ENCODE measurements at regions not wholly inside any gene's neighbourhood (a gene's known extent, or its start where the extent isn't known, plus 50 kb on each side); places are given as distances from the start of the nearest gene placed in this dataset.

GRCh38 chr9:99680191-99680590 is 141.5 kb upstream of the NR4A3 start:
- TF ChIP-seq, protein P1, sequence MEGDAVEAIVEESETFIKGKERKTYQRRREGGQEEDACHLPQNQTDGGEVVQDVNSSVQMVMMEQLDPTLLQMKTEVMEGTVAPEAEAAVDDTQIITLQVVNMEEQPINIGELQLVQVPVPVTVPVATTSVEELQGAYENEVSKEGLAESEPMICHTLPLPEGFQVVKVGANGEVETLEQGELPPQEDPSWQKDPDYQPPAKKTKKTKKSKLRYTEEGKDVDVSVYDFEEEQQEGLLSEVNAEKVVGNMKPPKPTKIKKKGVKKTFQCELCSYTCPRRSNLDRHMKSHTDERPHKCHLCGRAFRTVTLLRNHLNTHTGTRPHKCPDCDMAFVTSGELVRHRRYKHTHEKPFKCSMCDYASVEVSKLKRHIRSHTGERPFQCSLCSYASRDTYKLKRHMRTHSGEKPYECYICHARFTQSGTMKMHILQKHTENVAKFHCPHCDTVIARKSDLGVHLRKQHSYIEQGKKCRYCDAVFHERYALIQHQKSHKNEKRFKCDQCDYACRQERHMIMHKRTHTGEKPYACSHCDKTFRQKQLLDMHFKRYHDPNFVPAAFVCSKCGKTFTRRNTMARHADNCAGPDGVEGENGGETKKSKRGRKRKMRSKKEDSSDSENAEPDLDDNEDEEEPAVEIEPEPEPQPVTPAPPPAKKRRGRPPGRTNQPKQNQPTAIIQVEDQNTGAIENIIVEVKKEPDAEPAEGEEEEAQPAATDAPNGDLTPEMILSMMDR (IDR thresholded peaks at IDR 0.05; ENCODE audit: low read length), result no peak
- TF ChIP-seq EZH2 (IDR thresholded peaks at IDR 0.05; ENCODE audit: borderline replicate concordance, low read length), result no peak
